Upper lobe of left lung (tissue), 6 donors: ENCODE measurements at regions not wholly inside any gene's neighbourhood (a gene's known extent, or its start where the extent isn't known, plus 50 kb on each side); places are given as distances from the start of the nearest gene placed in this dataset.

Experiments
- ATAC-seq, 2 donors: fragments of 200-7000 bp; cut with Tn5 transposase; one replicate each; pipeline ENCODE4 v1.9.1; 2022; ENCODE audit warnings: mild to moderate bottlenecking in 2 of 2, moderate library complexity in 2 of 2; ENCODE audit not compliant: low FRiP score in 2 of 2
- DNase-seq, 2 donors: peaks; one replicate each; pipeline ENCODE4 v3.0.0-alpha.2; 2019 to 2020
- H3K27ac ChIP-seq, 4 donors: fragments of 200-600 bp; sonication (generic); one replicate each; pipeline ENCODE4 v1.5.1; 2016 to 2019
- H3K27me3 ChIP-seq, 4 donors: fragments of 200-600 bp; sonication (generic); one replicate each; pipeline ENCODE4 v1.5.1; 2017 to 2019
- H3K36me3 ChIP-seq, 4 donors: fragments of 200-600 bp; sonication (generic); one replicate each; pipeline ENCODE4 v1.5.1; 2016 to 2019
- H3K4me1 ChIP-seq, 4 donors: fragments of 200-600 bp; sonication (generic); one replicate each; pipeline ENCODE4 v1.5.1; 2018 to 2019
- H3K4me3 ChIP-seq, 4 donors: fragments of 200-600 bp; sonication (generic); one replicate each; pipeline ENCODE4 v1.5.1; 2017 to 2019; ENCODE audit warnings: mild to moderate bottlenecking in 2 of 4, moderate library complexity in 1 of 4
- H3K9me3 ChIP-seq, 4 donors: fragments of 200-600 bp; sonication (generic); one replicate each; pipeline ENCODE4 v1.5.1; 2018 to 2019
- EP300 ChIP-seq, 4 donors: sonication (generic); formaldehyde crosslinking; IDR thresholded peaks; one replicate each; pipeline ENCODE4 v1.5.1; 2017; ENCODE audit warnings: antibody characterized with exemption in 4 of 4, control low read depth in 2 of 4
- POLR2A ChIP-seq, 4 donors: fragments of 450-650 bp; IDR thresholded peaks; one replicate each; pipeline ENCODE4 v1.5.1; 2016 to 2017; ENCODE audit warnings: antibody characterized with exemption in 4 of 4, mild to moderate bottlenecking in 2 of 4
- POLR2AphosphoS5 ChIP-seq, 2 donors: sonication (generic); formaldehyde crosslinking; IDR thresholded peaks; one replicate each; pipeline ENCODE4 v1.5.1; 2017; ENCODE audit warnings: antibody characterized with exemption in 2 of 2
- WGBS, 2 donors: methylation state at CpG; one replicate each; pipeline ENCODE4 v1.1.5; 2017 to 2018; 5-methylcytosine and 5-hydroxymethylcytosine counted together
- TF ChIP-seq, protein P1 (sequence below), 6 experiments: fragments of 450-650 bp in 4 of 6; fragments of 200-600 bp in 2 of 6; sonication (generic) in 2 of 6; IDR thresholded peaks; one replicate each; pipeline ENCODE4 v1.5.1; 2016 to 2019; ENCODE audit warnings: antibody characterized with exemption in 6 of 6
- donor health status: DM: no; HTN: no; CAD: no; lungs with moderate emphysema.
- donor health status: DM: no; HTN: yes; CAD: no; lungs with severe emphysema.

DNA sequence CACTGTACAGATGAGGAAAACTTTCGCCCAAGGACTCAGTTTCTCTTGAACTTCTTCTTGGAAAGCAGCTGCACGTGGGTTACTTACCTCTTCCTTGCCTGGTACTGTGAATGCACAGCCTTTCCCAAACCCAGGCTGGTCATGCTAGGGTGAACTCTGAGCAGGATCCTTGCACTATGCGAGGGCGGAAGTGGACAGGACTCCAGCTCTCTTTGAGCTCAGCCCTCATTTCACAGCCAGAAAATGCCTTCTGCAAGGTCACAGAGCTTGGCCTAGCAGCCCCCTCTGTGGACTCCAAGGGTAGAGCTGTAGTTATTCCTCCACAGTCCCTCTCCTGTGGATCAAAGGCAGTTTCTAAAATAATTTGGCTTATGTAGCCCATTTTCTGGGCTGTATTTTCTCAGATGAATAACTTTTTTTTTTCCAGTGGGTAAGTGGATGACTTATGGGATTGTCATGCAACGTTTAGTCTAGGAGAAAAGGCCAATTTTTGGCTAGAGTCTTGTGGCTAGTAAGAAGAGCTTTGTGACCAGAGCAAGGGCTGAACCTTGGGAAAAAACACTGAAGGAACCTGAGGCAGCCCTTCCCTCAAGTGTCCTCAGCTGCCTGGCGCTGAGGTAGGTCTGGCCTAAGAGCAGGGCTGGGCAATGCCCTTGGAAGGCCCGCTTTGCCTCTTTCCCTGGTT is 172.7 kb downstream of the SCP2D1 start:
- H3K27ac ChIP-seq: peak overlapping the region in 1 of 4 donors; percentile 10
- peak; percentile 15 to 47 for ATAC-seq
- H3K4me3 ChIP-seq: no peak overlapping the region
- TF ChIP-seq, protein P1, sequence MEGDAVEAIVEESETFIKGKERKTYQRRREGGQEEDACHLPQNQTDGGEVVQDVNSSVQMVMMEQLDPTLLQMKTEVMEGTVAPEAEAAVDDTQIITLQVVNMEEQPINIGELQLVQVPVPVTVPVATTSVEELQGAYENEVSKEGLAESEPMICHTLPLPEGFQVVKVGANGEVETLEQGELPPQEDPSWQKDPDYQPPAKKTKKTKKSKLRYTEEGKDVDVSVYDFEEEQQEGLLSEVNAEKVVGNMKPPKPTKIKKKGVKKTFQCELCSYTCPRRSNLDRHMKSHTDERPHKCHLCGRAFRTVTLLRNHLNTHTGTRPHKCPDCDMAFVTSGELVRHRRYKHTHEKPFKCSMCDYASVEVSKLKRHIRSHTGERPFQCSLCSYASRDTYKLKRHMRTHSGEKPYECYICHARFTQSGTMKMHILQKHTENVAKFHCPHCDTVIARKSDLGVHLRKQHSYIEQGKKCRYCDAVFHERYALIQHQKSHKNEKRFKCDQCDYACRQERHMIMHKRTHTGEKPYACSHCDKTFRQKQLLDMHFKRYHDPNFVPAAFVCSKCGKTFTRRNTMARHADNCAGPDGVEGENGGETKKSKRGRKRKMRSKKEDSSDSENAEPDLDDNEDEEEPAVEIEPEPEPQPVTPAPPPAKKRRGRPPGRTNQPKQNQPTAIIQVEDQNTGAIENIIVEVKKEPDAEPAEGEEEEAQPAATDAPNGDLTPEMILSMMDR (IDR thresholded peaks at IDR 0.05): no peak
- no peak for TF ChIP-seq EP300 (IDR thresholded peaks at IDR 0.05)
- H3K36me3 ChIP-seq: no peaks in the 10 kb centered on the region
- H3K27me3 ChIP-seq: no peaks in the 10 kb centered on the region
- 79 to 82% methylated on average over 5 to 7 of the region's 7 CpGs for WGBS, 2 donors
- no peaks in the 10 kb centered on the region for H3K9me3 ChIP-seq
- no peak for DNase-seq
- no peaks in the 10 kb centered on the region for H3K4me1 ChIP-seq

DNA sequence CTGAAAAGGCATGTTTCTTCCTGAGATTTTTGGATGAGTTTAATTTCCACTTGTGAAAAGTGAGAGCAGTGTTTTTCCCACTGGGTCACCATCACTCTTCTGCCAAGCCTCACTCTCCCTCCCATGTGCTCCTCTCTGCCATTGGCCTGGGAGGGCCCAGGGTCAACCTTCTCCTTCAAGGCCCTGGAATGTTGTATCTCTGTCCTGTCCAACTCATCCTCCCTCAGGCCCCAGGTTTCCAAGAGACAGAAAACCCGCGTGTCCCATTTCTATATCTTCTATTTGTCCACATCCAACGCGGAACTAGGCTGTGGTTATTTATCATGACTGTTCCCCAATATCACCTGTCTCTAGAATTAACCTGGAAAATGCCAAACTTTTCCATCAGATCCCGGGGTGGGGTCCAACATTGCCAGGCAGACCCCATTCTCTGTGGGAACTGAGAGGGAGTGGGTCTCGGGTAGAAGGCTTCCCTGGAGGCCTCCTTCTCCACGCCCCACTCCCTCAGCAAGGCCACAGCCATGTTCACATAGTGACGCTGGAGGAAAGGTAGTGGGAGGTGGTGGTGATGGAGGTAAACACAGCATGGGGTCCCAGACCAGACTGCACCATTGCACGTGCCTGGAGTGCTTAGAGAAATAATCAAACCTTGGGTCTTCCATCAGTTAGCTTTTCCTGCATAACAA is 173.5 kb downstream of the SCP2D1 start:
- ATAC-seq (peak in 1 of 2 donors; percentile 39), DNase-seq (no peak)
- no peak overlapping the region for H3K4me3 ChIP-seq
- no peaks in the 10 kb centered on the region for H3K36me3 ChIP-seq
- H3K9me3 ChIP-seq: no peaks in the 10 kb centered on the region
- TF ChIP-seq POLR2A (IDR thresholded peaks at IDR 0.05) (no peak), POLR2AphosphoS5 (IDR thresholded peaks at IDR 0.05) (no peak), EP300 (IDR thresholded peaks at IDR 0.05) (no peak)
- TF ChIP-seq, protein P1 (IDR thresholded peaks at IDR 0.05): no peak
- whole genome bisulfite sequencing, 2 donors: 89 to 95% methylated on average over 9 of the region's 9 CpGs
- H3K27ac ChIP-seq: peak overlapping the region in 1 of 4 donors; percentile 10
- H3K4me1 ChIP-seq: no peaks in the 10 kb centered on the region
- no peaks in the 10 kb centered on the region for H3K27me3 ChIP-seq

DNA sequence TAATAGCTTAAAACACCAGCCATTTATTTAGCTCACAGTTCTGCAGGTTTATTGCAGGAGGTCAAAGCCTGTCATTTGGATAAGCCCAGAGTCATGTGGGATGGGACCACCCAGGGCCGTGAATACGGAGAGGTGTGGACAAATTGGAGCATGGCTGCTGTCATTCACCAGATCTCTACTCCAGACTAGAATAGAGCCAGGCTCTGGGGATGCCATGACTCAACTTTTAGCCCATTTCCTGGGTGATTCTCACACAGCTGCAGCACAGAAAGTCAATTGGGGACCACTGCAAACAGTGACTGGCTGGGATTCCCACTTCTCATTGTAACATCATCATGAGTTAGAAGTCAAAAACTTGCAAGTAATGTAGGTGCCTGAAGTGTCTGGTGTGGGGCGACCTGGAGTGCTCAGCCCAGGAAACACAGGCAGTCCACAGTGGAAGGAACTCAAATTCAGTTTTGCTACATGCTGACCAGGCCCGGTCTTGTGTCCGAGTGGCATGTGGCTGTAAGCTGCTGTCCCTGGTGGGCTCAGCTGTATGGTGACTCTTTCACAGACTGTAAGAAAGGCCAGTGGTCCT is 174.3 kb downstream of the SCP2D1 start:
- Histone ChIP-seq H3K27ac (no peak overlapping the region), H3K9me3 (no peaks in the 10 kb centered on the region), H3K4me1 (no peaks in the 10 kb centered on the region), H3K4me3 (no peak overlapping the region), H3K36me3 (no peaks in the 10 kb centered on the region), H3K27me3 (no peaks in the 10 kb centered on the region)
- TF ChIP-seq, protein P1 (IDR thresholded peaks at IDR 0.05): no peak
- no peak for TF ChIP-seq POLR2AphosphoS5 (IDR thresholded peaks at IDR 0.05)
- no peak for TF ChIP-seq EP300 (IDR thresholded peaks at IDR 0.05)
- 87 to 89% methylated on average over 4 to 5 of the region's 5 CpGs for WGBS, 2 donors
- DNase-seq: no peak
- no peak for ATAC-seq

DNA sequence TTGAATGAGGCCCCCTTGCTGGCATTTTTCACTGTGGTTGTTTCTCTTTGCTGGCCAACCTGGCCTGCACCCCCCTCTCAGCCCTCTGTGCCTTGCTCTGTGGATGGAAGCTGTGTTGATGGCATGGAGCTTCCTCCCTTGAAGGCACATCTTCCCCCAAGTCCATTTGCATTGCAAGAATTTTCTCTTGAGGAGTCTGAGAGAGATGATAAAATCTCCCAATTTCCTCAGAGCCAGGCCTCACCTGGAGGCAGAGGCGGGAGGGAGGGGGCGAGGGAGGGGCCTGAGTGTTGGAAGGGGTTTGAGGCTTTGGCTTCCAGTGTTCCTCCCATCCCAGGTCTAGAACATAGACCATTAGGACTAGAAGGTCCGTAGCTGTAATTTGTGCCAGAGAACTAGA is 175.1 kb downstream of the SCP2D1 start:
- DNase-seq (no peak), ATAC-seq (no peak)
- Histone ChIP-seq H3K4me1 (no peaks in the 10 kb centered on the region), H3K4me3 (no peak overlapping the region), H3K36me3 (no peaks in the 10 kb centered on the region), H3K27me3 (no peaks in the 10 kb centered on the region), H3K27ac (no peak overlapping the region), H3K9me3 (no peaks in the 10 kb centered on the region)
- TF ChIP-seq EP300 (IDR thresholded peaks at IDR 0.05) (no peak), POLR2AphosphoS5 (IDR thresholded peaks at IDR 0.05) (no peak), POLR2A (IDR thresholded peaks at IDR 0.05) (no peak)
- TF ChIP-seq, protein P1 (IDR thresholded peaks at IDR 0.05): no peak
- WGBS, 2 donors: 86 to 96% methylated on average over 3 of the region's 3 CpGs
